ENCODE measurements at regions not wholly inside any gene's neighbourhood (a gene's known extent, or its start where the extent isn't known, plus 50 kb on each side); places are given as distances from the start of the nearest gene placed in this dataset.

DNA sequence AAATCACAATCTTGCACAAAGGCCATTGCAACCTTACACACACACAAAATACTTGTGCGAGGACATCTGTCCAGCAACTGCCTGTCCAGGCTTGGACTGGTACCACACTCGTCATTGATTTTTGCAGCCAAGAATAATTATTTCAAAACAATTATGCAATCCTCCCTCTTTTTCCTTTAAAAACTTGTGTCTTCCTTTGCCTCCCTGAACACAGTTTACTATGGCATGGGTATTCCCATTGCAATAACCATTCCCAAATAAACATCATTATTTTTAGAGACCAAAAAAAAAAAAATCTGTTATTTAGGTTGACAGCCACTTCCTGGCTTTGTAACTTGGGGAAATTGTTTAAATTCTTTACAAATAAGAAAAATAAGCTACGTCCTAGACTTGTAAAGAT is 54.0 kb downstream of the C11orf91 start:
- no peak for TF ChIP-seq POLR2AphosphoS5 (IDR thresholded peaks at IDR 0.05; ENCODE audit: borderline replicate concordance, low read depth, low read length)
- TF ChIP-seq EZH2 (IDR thresholded peaks at IDR 0.05): no peak
- TF ChIP-seq FOXP2 (optimal IDR thresholded peaks at IDR 0.05; ENCODE audit: control extremely low read depth, extremely low read length, insufficient read depth): no peak
- Histone ChIP-seq H3K36me3 (ENCODE audit: insufficient read depth, low read length) (no peaks in the 10 kb centered on the region), H3K27ac (no peak overlapping the region), H3K9me3 (ENCODE audit: low read depth, low read length) (no peaks in the 10 kb centered on the region), H3K4me3 (no peak overlapping the region), H3K9ac (ENCODE audit: insufficient read length) (no peak overlapping the region)
- DNase-seq (ENCODE audit: low read depth, low spot score): no peak

- no peak for TF ChIP-seq FOXP2 (optimal IDR thresholded peaks at IDR 0.05; ENCODE audit: control extremely low read depth, extremely low read length, insufficient read depth)
- no peak for TF ChIP-seq POLR2AphosphoS5 (IDR thresholded peaks at IDR 0.05; ENCODE audit: borderline replicate concordance, low read depth, low read length)
- TF ChIP-seq EZH2 (IDR thresholded peaks at IDR 0.05): no peak
- DNase-seq (ENCODE audit: low read depth, low spot score): no peak
- H3K4me3 ChIP-seq: no peak overlapping the region
- H3K36me3 ChIP-seq (ENCODE audit: insufficient read depth, low read length): no peaks in the 10 kb centered on the region
- no peak overlapping the region for H3K27ac ChIP-seq
- no peaks in the 10 kb centered on the region for H3K9me3 ChIP-seq (ENCODE audit: low read depth, low read length)
- H3K9ac ChIP-seq (ENCODE audit: insufficient read length): no peak overlapping the region
Observed at GRCh38 chr11:33646168-33646567, 54.5 kb downstream of the C11orf91 start.

- H3K4me3 ChIP-seq: no peak overlapping the region
- no peaks in the 10 kb centered on the region for H3K36me3 ChIP-seq (ENCODE audit: insufficient read depth, low read length)
- H3K9me3 ChIP-seq (ENCODE audit: low read depth, low read length): no peaks in the 10 kb centered on the region
- no peak overlapping the region for H3K9ac ChIP-seq (ENCODE audit: insufficient read length)
- H3K27ac ChIP-seq: no peak overlapping the region
- no peak for DNase-seq (ENCODE audit: low read depth, low spot score)
- TF ChIP-seq EZH2 (IDR thresholded peaks at IDR 0.05) (no peak), POLR2AphosphoS5 (IDR thresholded peaks at IDR 0.05; ENCODE audit: borderline replicate concordance, low read depth, low read length) (no peak), FOXP2 (optimal IDR thresholded peaks at IDR 0.05; ENCODE audit: control extremely low read depth, extremely low read length, insufficient read depth) (no peak)
Observed at GRCh38 chr11:33645686-33646085, 54.9 kb downstream of the C11orf91 start.

- H3K9me3 ChIP-seq (ENCODE audit: low read depth, low read length): no peaks in the 10 kb centered on the region
- H3K27ac ChIP-seq: no peak overlapping the region
- TF ChIP-seq POLR2AphosphoS5 (IDR thresholded peaks at IDR 0.05; ENCODE audit: borderline replicate concordance, low read depth, low read length) (no peak), EZH2 (IDR thresholded peaks at IDR 0.05) (no peak), FOXP2 (optimal IDR thresholded peaks at IDR 0.05; ENCODE audit: control extremely low read depth, extremely low read length, insufficient read depth) (no peak)
- H3K36me3 ChIP-seq (ENCODE audit: insufficient read depth, low read length): no peaks in the 10 kb centered on the region
- no peak for DNase-seq (ENCODE audit: low read depth, low spot score)
- H3K9ac ChIP-seq (ENCODE audit: insufficient read length): no peak overlapping the region
- no peak overlapping the region for H3K4me3 ChIP-seq
Observed at GRCh38 chr11:33643167-33643824, 57.3 kb downstream of the C11orf91 start.

- Histone ChIP-seq H3K36me3 (ENCODE audit: insufficient read depth, low read length) (no peaks in the 10 kb centered on the region), H3K4me3 (no peak overlapping the region), H3K27ac (no peak overlapping the region), H3K9ac (ENCODE audit: insufficient read length) (no peak overlapping the region), H3K9me3 (ENCODE audit: low read depth, low read length) (no peaks in the 10 kb centered on the region)
- TF ChIP-seq POLR2AphosphoS5 (IDR thresholded peaks at IDR 0.05; ENCODE audit: borderline replicate concordance, low read depth, low read length): no peak
- no peak for TF ChIP-seq EZH2 (IDR thresholded peaks at IDR 0.05)
- TF ChIP-seq FOXP2 (optimal IDR thresholded peaks at IDR 0.05; ENCODE audit: control extremely low read depth, extremely low read length, insufficient read depth): no peak
- no peak for DNase-seq (ENCODE audit: low read depth, low spot score)
Observed at GRCh38 chr11:33642461-33643166, 58.0 kb downstream of the C11orf91 start.

- H3K27ac ChIP-seq: no peak overlapping the region
- H3K9ac ChIP-seq (ENCODE audit: insufficient read length): no peak overlapping the region
- TF ChIP-seq FOXP2 (optimal IDR thresholded peaks at IDR 0.05; ENCODE audit: control extremely low read depth, extremely low read length, insufficient read depth): no peak
- TF ChIP-seq POLR2AphosphoS5 (IDR thresholded peaks at IDR 0.05; ENCODE audit: borderline replicate concordance, low read depth, low read length): no peak
- TF ChIP-seq EZH2 (IDR thresholded peaks at IDR 0.05): no peak
- H3K36me3 ChIP-seq (ENCODE audit: insufficient read depth, low read length): no peaks in the 10 kb centered on the region
- no peak overlapping the region for H3K4me3 ChIP-seq
- H3K9me3 ChIP-seq (ENCODE audit: low read depth, low read length): no peaks in the 10 kb centered on the region
- DNase-seq (ENCODE audit: low read depth, low spot score): no peak
Observed at GRCh38 chr11:33640730-33641371, 59.8 kb downstream of the C11orf91 start.

- H3K4me3 ChIP-seq: no peak overlapping the region
- TF ChIP-seq EZH2 (IDR thresholded peaks at IDR 0.05) (no peak), POLR2AphosphoS5 (IDR thresholded peaks at IDR 0.05; ENCODE audit: borderline replicate concordance, low read depth, low read length) (no peak), FOXP2 (optimal IDR thresholded peaks at IDR 0.05; ENCODE audit: control extremely low read depth, extremely low read length, insufficient read depth) (no peak)
- no peaks in the 10 kb centered on the region for H3K36me3 ChIP-seq (ENCODE audit: insufficient read depth, low read length)
- no peaks in the 10 kb centered on the region for H3K9me3 ChIP-seq (ENCODE audit: low read depth, low read length)
- no peak overlapping the region for H3K9ac ChIP-seq (ENCODE audit: insufficient read length)
- H3K27ac ChIP-seq: no peak overlapping the region
- DNase-seq (ENCODE audit: low read depth, low spot score): no peak
Observed at GRCh38 chr11:33638608-33639007, 62.0 kb downstream of the C11orf91 start.

GRCh38 chr11:33636104-33636503 is 64.5 kb downstream of the C11orf91 start:
- TF ChIP-seq POLR2AphosphoS5 (IDR thresholded peaks at IDR 0.05; ENCODE audit: borderline replicate concordance, low read depth, low read length): no peak
- no peak for TF ChIP-seq EZH2 (IDR thresholded peaks at IDR 0.05)
- TF ChIP-seq FOXP2 (optimal IDR thresholded peaks at IDR 0.05; ENCODE audit: control extremely low read depth, extremely low read length, insufficient read depth): no peak
- DNase-seq (ENCODE audit: low read depth, low spot score): no peak

More at GRCh38 chr11:33636104-33636503, 64.5 kb downstream of the C11orf91 start:
- Histone ChIP-seq H3K4me3 (no peak overlapping the region), H3K9me3 (ENCODE audit: low read depth, low read length) (no peaks in the 10 kb centered on the region), H3K36me3 (ENCODE audit: insufficient read depth, low read length) (no peaks in the 10 kb centered on the region), H3K27ac (no peak overlapping the region), H3K9ac (ENCODE audit: insufficient read length) (no peak overlapping the region)
